ENCODE measurements at regions not wholly inside any gene's neighbourhood (a gene's known extent, or its start where the extent isn't known, plus 50 kb on each side); places are given as distances from the start of the nearest gene placed in this dataset.
"Not testable (repeated sequence)": the region's sequence is repeated elsewhere in the genome, so short reads cannot be mapped to it uniquely, and the experiment has no call there.

DNA sequence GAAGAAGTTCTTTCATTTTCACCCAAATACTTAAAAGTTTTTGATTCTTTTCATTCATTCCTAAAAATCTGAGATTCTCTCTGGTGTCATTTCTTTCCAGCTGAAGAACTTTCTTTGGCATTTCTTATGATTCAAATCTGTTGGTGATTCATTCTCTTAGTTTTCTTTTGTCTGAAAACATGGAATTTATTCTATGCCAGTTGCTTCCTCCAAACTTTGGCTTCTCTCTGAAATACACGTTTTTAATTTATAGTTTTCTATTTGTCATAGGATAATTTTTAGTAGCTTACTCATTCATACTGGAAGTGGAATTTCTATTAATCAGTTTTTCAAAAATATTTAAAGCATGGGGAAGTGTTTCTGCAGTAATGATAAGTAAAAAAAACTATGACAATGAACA is 1012.0 kb downstream of the RPA4 start:
- no peaks in the 10 kb centered on the region for H3K4me1 ChIP-seq (ENCODE audit: control insufficient read depth in 3 of 3, insufficient read depth in 2 of 3, low read depth in 1 of 3, low read length in 2 of 3)
- 36 to 64% (median 37%) methylated on average over 1 of the region's 1 CpG for WGBS, 3 donors

DNA sequence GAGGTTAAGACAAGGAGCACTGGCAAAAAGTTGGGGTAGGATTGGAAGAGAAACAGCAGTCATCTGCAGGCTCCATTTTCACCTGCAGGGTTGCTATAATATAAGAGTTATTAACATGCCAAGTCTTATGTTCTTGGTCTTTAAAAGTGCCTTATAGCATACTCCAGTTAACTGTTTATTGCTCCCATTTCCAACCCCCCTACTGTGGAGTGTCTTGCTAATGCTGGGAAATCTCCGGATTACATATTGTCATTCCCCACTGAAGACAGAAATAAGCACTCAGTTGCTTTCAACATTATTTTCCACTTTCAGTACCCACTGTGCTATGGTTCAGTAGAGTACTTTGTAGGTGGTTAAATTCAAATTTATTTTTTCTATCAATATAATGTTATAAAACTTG is 1014.3 kb downstream of the RPA4 start:
- whole genome bisulfite sequencing, 3 donors = 85 to 86% (median 85%) methylated on average over 1 of the region's 1 CpG
- Histone ChIP-seq H3K36me3 (ENCODE audit: control insufficient read depth in 3 of 3, insufficient read depth in 2 of 3, low read depth in 1 of 3, low read length in 3 of 3) (no peaks in the 10 kb centered on the region), H3K27me3 (ENCODE audit: control insufficient read depth in 3 of 3, insufficient read depth in 3 of 3, low read length in 3 of 3) (no peaks in the 10 kb centered on the region), H3K4me1 (ENCODE audit: control insufficient read depth in 3 of 3, insufficient read depth in 2 of 3, low read depth in 1 of 3, low read length in 2 of 3) (no peaks in the 10 kb centered on the region), H3K9me3 (ENCODE audit: control insufficient read depth in 2 of 2, insufficient read depth in 1 of 2, low read depth in 1 of 2, low read length in 1 of 2) (no peaks in the 10 kb centered on the region), H3K4me3 (ENCODE audit: low read depth in 1 of 3, low read length in 3 of 3) (no peak overlapping the region), H3K27ac (ENCODE audit: low read depth in 1 of 3, low read length in 2 of 3) (no peak overlapping the region)
- DNase-seq (no peak), FAIRE-seq (no peak)

More for the DNA sequence above, 1012.0 kb downstream of the RPA4 start:
- Histone ChIP-seq H3K9me3 (ENCODE audit: control insufficient read depth in 2 of 2, insufficient read depth in 1 of 2, low read depth in 1 of 2, low read length in 1 of 2) (no peaks in the 10 kb centered on the region), H3K36me3 (ENCODE audit: control insufficient read depth in 3 of 3, insufficient read depth in 2 of 3, low read depth in 1 of 3, low read length in 3 of 3) (no peaks in the 10 kb centered on the region), H3K27ac (ENCODE audit: low read depth in 1 of 3, low read length in 2 of 3) (no peak overlapping the region), H3K27me3 (ENCODE audit: control insufficient read depth in 3 of 3, insufficient read depth in 3 of 3, low read length in 3 of 3) (no peaks in the 10 kb centered on the region), H3K4me3 (ENCODE audit: low read depth in 1 of 3, low read length in 3 of 3) (no peak overlapping the region)
- FAIRE-seq (no peak), DNase-seq (no peak)

DNA sequence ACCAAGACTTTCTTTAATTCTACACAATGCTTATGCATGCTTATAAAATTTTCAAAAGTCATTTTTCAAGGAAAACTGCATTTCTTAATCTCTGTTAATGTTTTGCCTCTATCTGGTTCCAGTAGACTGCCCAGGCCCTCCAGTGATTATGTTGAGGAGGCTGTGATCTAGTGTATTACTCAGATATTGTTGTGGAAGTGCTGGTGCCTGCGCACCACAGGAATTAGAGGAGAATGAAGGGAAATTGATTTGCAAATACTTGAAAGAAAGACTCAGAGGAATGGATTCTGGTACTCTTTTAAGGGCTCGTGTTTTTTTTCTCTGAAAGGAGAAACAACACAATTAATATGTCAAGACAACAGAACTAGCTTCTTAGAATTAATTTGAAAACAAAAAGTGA is 1015.1 kb downstream of the RPA4 start:
- no peaks in the 10 kb centered on the region for H3K9me3 ChIP-seq (ENCODE audit: control insufficient read depth in 2 of 2, insufficient read depth in 1 of 2, low read depth in 1 of 2, low read length in 1 of 2)
- H3K27me3 ChIP-seq (ENCODE audit: control insufficient read depth in 3 of 3, insufficient read depth in 3 of 3, low read length in 3 of 3) = no peaks in the 10 kb centered on the region
- no peak for FAIRE-seq
- no peak overlapping the region for H3K4me3 ChIP-seq (ENCODE audit: low read depth in 1 of 3, low read length in 3 of 3)
- no peaks in the 10 kb centered on the region for H3K36me3 ChIP-seq (ENCODE audit: control insufficient read depth in 3 of 3, insufficient read depth in 2 of 3, low read depth in 1 of 3, low read length in 3 of 3)
- DNase-seq = no peak
- H3K4me1 ChIP-seq (ENCODE audit: control insufficient read depth in 3 of 3, insufficient read depth in 2 of 3, low read depth in 1 of 3, low read length in 2 of 3) = no peaks in the 10 kb centered on the region
- no peak overlapping the region for H3K27ac ChIP-seq (ENCODE audit: low read depth in 1 of 3, low read length in 2 of 3)
- WGBS, 3 donors = 56 to 80% (median 69%) methylated on average over 2 of the region's 2 CpGs

DNA sequence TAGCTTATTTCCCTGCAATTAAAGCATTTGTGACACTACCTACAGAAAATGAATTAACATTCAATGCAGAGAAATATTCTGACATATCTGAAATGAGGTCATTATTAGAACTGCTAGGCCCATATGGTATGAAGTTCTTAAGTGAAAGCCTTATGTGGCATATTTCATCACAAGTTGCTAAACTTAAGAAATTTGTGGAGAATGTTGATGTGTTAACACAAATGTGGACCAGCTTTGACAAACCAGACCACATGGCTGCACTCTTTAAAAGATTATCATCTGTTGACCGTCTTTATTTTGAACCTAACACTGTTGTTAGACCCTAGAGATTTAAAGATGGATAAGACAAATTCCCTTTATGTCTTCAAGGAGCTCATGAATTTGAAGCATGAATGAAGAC is 1024.1 kb downstream of the RPA4 start:
- H3K27me3 ChIP-seq (ENCODE audit: control insufficient read depth in 3 of 3, insufficient read depth in 3 of 3, low read length in 3 of 3) = no peaks in the 10 kb centered on the region
- FAIRE-seq = no peak
- no peak for DNase-seq
- no peaks in the 10 kb centered on the region for H3K36me3 ChIP-seq (ENCODE audit: control insufficient read depth in 3 of 3, insufficient read depth in 2 of 3, low read depth in 1 of 3, low read length in 3 of 3)
- no peaks in the 10 kb centered on the region for H3K9me3 ChIP-seq (ENCODE audit: control insufficient read depth in 2 of 2, insufficient read depth in 1 of 2, low read depth in 1 of 2, low read length in 1 of 2)
- no peaks in the 10 kb centered on the region for H3K4me1 ChIP-seq (ENCODE audit: control insufficient read depth in 3 of 3, insufficient read depth in 2 of 3, low read depth in 1 of 3, low read length in 2 of 3)
- no peak overlapping the region for H3K27ac ChIP-seq (ENCODE audit: low read depth in 1 of 3, low read length in 2 of 3)
- no peak overlapping the region for H3K4me3 ChIP-seq (ENCODE audit: low read depth in 1 of 3, low read length in 3 of 3)
- whole genome bisulfite sequencing, 3 donors = 91 to 93% (median 91%) methylated on average over 1 of the region's 1 CpG

DNA sequence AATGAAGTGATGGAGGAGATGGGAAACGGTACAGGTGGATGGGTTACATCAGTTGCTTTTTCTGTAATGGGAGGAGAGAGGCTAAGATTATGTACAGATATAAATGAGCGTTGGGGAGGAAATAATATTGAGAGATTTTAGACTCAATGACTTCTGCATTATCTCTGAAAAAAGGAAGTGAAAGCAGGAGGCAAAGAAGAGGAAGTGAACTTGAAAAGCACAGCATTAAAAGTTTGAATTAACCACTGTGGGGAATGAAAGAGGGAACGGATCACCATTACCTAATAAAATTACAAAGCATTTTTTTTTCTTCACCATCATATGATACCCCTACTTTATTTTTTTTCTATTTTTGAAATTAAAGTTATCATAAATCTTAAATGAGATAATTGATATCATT is 1025.5 kb downstream of the RPA4 start:
- WGBS, 3 donors = 50 to 71% (median 59%) methylated on average over 3 of the region's 3 CpGs
- Histone ChIP-seq H3K9me3 (ENCODE audit: control insufficient read depth in 2 of 2, insufficient read depth in 1 of 2, low read depth in 1 of 2, low read length in 1 of 2) (no peaks in the 10 kb centered on the region), H3K4me3 (ENCODE audit: low read depth in 1 of 3, low read length in 3 of 3) (no peak overlapping the region), H3K27me3 (ENCODE audit: control insufficient read depth in 3 of 3, insufficient read depth in 3 of 3, low read length in 3 of 3) (no peaks in the 10 kb centered on the region), H3K4me1 (ENCODE audit: control insufficient read depth in 3 of 3, insufficient read depth in 2 of 3, low read depth in 1 of 3, low read length in 2 of 3) (no peaks in the 10 kb centered on the region), H3K36me3 (ENCODE audit: control insufficient read depth in 3 of 3, insufficient read depth in 2 of 3, low read depth in 1 of 3, low read length in 3 of 3) (no peaks in the 10 kb centered on the region), H3K27ac (ENCODE audit: low read depth in 1 of 3, low read length in 2 of 3) (no peak overlapping the region)
- DNase-seq (no peak), FAIRE-seq (no peak)

DNA sequence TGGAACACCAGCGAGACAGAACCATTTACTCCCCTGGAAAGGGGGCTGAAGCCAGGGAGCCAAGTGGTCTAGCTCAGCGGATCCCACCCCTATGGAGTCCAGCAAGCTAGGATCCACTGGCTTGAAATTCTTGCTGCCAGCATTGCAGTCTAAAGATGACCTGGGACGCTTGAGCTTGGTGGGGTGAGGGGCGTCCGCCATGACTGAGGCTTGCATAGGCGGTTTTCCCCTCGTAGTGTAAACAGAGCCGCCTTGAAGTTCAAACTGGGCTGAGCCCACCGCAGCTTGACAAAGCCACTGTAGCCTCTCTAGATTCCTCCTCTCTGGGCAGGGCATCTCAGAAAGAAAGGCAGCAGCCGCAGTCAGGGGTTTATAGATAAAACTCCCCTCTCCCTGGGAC is 1031.7 kb downstream of the RPA4 start:
- H3K36me3 ChIP-seq (ENCODE audit: control insufficient read depth in 3 of 3, insufficient read depth in 2 of 3, low read depth in 1 of 3, low read length in 3 of 3); DNase-seq; H3K9me3 ChIP-seq (ENCODE audit: control insufficient read depth in 2 of 2, insufficient read depth in 1 of 2, low read depth in 1 of 2, low read length in 1 of 2); H3K4me3 ChIP-seq (ENCODE audit: low read depth in 1 of 3, low read length in 3 of 3); H3K27ac ChIP-seq (ENCODE audit: low read depth in 1 of 3, low read length in 2 of 3); H3K4me1 ChIP-seq (ENCODE audit: control insufficient read depth in 3 of 3, insufficient read depth in 2 of 3, low read depth in 1 of 3, low read length in 2 of 3); H3K27me3 ChIP-seq (ENCODE audit: control insufficient read depth in 3 of 3, insufficient read depth in 3 of 3, low read length in 3 of 3); FAIRE-seq: not testable (repeated sequence)
- 91 to 96% (median 94%) methylated on average over 8 to 10 of the region's 10 CpGs for WGBS, 3 donors

DNA sequence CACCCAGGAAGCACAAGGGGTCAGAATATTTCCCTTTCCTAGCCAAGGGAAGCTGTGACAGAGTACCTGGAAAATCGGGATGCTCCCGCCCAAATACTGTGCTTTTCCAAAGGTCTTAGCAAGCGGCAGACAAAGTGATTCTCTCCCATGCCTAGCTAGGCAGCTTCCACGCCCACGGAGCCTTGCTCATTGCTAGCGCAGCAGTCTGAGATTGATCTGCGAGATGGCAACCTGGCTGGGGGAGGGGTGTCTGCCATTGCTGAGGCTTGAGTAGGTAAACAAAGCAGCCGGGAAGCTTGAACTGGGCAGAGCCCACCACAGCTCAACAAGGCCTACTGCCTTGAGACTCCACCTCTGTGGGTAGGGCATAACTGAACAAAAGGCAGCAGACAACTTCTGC is 1037.5 kb downstream of the RPA4 start:
- H3K4me1 ChIP-seq (ENCODE audit: control insufficient read depth in 3 of 3, insufficient read depth in 2 of 3, low read depth in 1 of 3, low read length in 2 of 3); H3K27me3 ChIP-seq (ENCODE audit: control insufficient read depth in 3 of 3, insufficient read depth in 3 of 3, low read length in 3 of 3); H3K36me3 ChIP-seq (ENCODE audit: control insufficient read depth in 3 of 3, insufficient read depth in 2 of 3, low read depth in 1 of 3, low read length in 3 of 3); H3K27ac ChIP-seq (ENCODE audit: low read depth in 1 of 3, low read length in 2 of 3); FAIRE-seq; H3K4me3 ChIP-seq (ENCODE audit: low read depth in 1 of 3, low read length in 3 of 3); DNase-seq; H3K9me3 ChIP-seq (ENCODE audit: control insufficient read depth in 2 of 2, insufficient read depth in 1 of 2, low read depth in 1 of 2, low read length in 1 of 2): not testable (repeated sequence)
- 65 to 82% (median 79%) methylated on average over 8 of the region's 8 CpGs for WGBS, 3 donors

DNA sequence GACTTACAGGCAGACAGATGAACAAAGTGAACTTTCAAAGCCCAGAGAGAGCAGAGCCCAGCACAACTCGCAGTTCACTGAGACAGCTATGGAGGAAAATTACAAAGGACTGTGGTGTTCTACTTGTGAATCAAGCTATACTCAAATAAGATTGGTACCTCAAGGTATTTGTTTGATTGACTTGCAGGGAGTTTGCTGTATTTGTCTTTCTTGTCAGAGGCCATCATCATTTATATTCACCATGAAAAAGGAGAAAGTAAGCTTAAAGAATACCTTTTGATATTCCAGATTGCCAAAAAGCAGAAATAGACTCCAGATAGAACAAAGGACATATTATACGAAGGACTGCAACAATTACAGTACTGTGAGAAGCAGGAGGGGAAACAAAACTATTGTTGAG is 1047.9 kb downstream of the RPA4 start:
- Histone ChIP-seq H3K9me3 (ENCODE audit: control insufficient read depth in 2 of 2, insufficient read depth in 1 of 2, low read depth in 1 of 2, low read length in 1 of 2) (no peaks in the 10 kb centered on the region), H3K36me3 (ENCODE audit: control insufficient read depth in 3 of 3, insufficient read depth in 2 of 3, low read depth in 1 of 3, low read length in 3 of 3) (no peaks in the 10 kb centered on the region), H3K27me3 (ENCODE audit: control insufficient read depth in 3 of 3, insufficient read depth in 3 of 3, low read length in 3 of 3) (no peaks in the 10 kb centered on the region), H3K4me3 (ENCODE audit: low read depth in 1 of 3, low read length in 3 of 3) (no peak overlapping the region), H3K27ac (ENCODE audit: low read depth in 1 of 3, low read length in 2 of 3) (no peak overlapping the region), H3K4me1 (ENCODE audit: control insufficient read depth in 3 of 3, insufficient read depth in 2 of 3, low read depth in 1 of 3, low read length in 2 of 3) (no peaks in the 10 kb centered on the region)
- 67 to 84% (median 76%) methylated on average over 2 of the region's 2 CpGs for WGBS, 3 donors
- DNase-seq (no peak), FAIRE-seq (no peak)

DNA sequence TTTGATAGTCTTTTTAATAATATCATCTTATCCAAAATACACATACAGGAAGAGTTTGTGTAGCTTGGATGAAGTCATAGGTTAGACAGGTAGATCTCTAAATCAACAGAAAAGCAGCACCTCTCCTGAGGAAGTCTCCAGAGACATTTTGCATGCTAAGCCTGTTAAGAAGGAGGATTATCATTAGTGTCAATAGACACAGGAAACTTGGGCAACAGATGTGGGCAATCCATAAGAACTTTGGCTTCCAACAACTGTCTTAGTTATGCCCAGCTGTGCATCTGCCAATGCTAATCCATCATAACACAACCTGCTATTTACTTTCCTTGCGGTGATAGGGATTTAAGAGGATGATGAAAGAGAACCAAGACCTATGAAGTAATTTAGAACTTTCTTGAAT is 1052.6 kb downstream of the RPA4 start:
- no peak overlapping the region for H3K4me3 ChIP-seq (ENCODE audit: low read depth in 1 of 3, low read length in 3 of 3)
- 69 to 86% (median 71%) methylated on average over 1 of the region's 1 CpG for WGBS, 3 donors
- DNase-seq = no peak
- no peaks in the 10 kb centered on the region for H3K27me3 ChIP-seq (ENCODE audit: control insufficient read depth in 3 of 3, insufficient read depth in 3 of 3, low read length in 3 of 3)
- FAIRE-seq = no peak
- no peaks in the 10 kb centered on the region for H3K4me1 ChIP-seq (ENCODE audit: control insufficient read depth in 3 of 3, insufficient read depth in 2 of 3, low read depth in 1 of 3, low read length in 2 of 3)
- H3K27ac ChIP-seq (ENCODE audit: low read depth in 1 of 3, low read length in 2 of 3) = no peak overlapping the region
- H3K9me3 ChIP-seq (ENCODE audit: control insufficient read depth in 2 of 2, insufficient read depth in 1 of 2, low read depth in 1 of 2, low read length in 1 of 2) = no peaks in the 10 kb centered on the region
- no peaks in the 10 kb centered on the region for H3K36me3 ChIP-seq (ENCODE audit: control insufficient read depth in 3 of 3, insufficient read depth in 2 of 3, low read depth in 1 of 3, low read length in 3 of 3)

Data from small intestine (tissue), 7 donors.